Thymus (tissue), 11 donors: ENCODE measurements at regions not wholly inside any gene's neighbourhood (a gene's known extent, or its start where the extent isn't known, plus 50 kb on each side); places are given as distances from the start of the nearest gene placed in this dataset.
"Not testable (repeated sequence)": the region's sequence is repeated elsewhere in the genome, so short reads cannot be mapped to it uniquely, and the experiment has no call there.

Source experiments
- DNase-seq, 9 donors: peaks; one replicate each; pipeline ENCODE4 v3.0.0-alpha.2; 2013; ENCODE audit warnings: low spot score in 9 of 9, low read depth in 6 of 9, missing footprints in 1 of 9
- H3K27ac ChIP-seq, 2 donors: one replicate each; pipeline ENCODE4 v1.5.1; 2013; ENCODE audit warnings: control low read depth in 1 of 2, low read depth in 1 of 2, low read length in 1 of 2, mild to moderate bottlenecking in 1 of 2, moderate library complexity in 1 of 2
- H3K27me3 ChIP-seq, 2 donors: one replicate each; pipeline ENCODE4 v1.5.1; 2013; ENCODE audit warnings: low read length in 1 of 2; ENCODE audit not compliant: control insufficient read depth in 2 of 2, insufficient read depth in 1 of 2
- H3K36me3 ChIP-seq, 2 donors: one replicate each; pipeline ENCODE4 v1.5.1; 2013; ENCODE audit warnings: low read length in 1 of 2, mild to moderate bottlenecking in 1 of 2, moderate library complexity in 1 of 2; ENCODE audit not compliant: control insufficient read depth in 2 of 2, insufficient read depth in 2 of 2
- H3K4me1 ChIP-seq, 2 donors: one replicate each; pipeline ENCODE4 v1.5.1; 2013; ENCODE audit warnings: low read length in 2 of 2; ENCODE audit not compliant: control insufficient read depth in 2 of 2, insufficient read depth in 2 of 2
- H3K4me3 ChIP-seq, 2 donors: one replicate each; pipeline ENCODE4 v1.5.1; 2013; ENCODE audit warnings: low read length in 2 of 2, control low read depth in 1 of 2, mild to moderate bottlenecking in 1 of 2
- H3K9me3 ChIP-seq, 2 donors: one replicate each; pipeline ENCODE4 v1.5.1; 2013; ENCODE audit warnings: low read length in 1 of 2, mild to moderate bottlenecking in 1 of 2; ENCODE audit not compliant: control insufficient read depth in 2 of 2, insufficient read depth in 1 of 2
- WGBS: extraction: QIAGEN DNeasy Blood & Tissue Kit; methylation state at CpG from one replicate; pipeline ENCODE4 v1.1.7; 2013; 5-methylcytosine and 5-hydroxymethylcytosine counted together
- donor health status: healthy.

GRCh38 chr6:167208819-167209576 lies 51.2 kb upstream of the GPR31 start:
- whole genome bisulfite sequencing = 80% methylated on average over 21 of the region's 21 CpGs
- H3K9me3 ChIP-seq = no peaks in the 10 kb centered on the region
- H3K36me3 ChIP-seq = no peaks in the 10 kb centered on the region
- DNase-seq = no peak
- no peak overlapping the region for H3K4me3 ChIP-seq
- no peaks in the 10 kb centered on the region for H3K4me1 ChIP-seq
- H3K27me3 ChIP-seq = peaks cover 0 to 4% of the 10 kb centered on the region in 2 donors
- no peak overlapping the region for H3K27ac ChIP-seq

- Histone ChIP-seq H3K9me3 (no peaks in the 10 kb centered on the region), H3K4me3 (no peak overlapping the region), H3K4me1 (no peaks in the 10 kb centered on the region), H3K36me3 (no peaks in the 10 kb centered on the region), H3K27ac (no peak overlapping the region), H3K27me3 (peaks cover 0 to 4% of the 10 kb centered on the region in 2 donors)
- WGBS = 92% methylated on average over 9 of the region's 9 CpGs
- no peak for DNase-seq
Observed at GRCh38 chr6:167209577-167209975, 51.8 kb upstream of the GPR31 start.

GRCh38 chr6:167210375-167211294 lies 52.9 kb upstream of the GPR31 start:
- Histone ChIP-seq H3K9me3 (no peaks in the 10 kb centered on the region), H3K4me1 (no peaks in the 10 kb centered on the region), H3K27ac (no peak overlapping the region), H3K36me3 (no peaks in the 10 kb centered on the region), H3K4me3 (no peak overlapping the region), H3K27me3 (peaks cover 0 to 4% of the 10 kb centered on the region in 2 donors)
- WGBS = 82% methylated on average over 23 of the region's 23 CpGs
- no peak for DNase-seq

GRCh38 chr6:167211295-167211648 lies 53.5 kb upstream of the GPR31 start:
- Histone ChIP-seq H3K4me3 (no peak overlapping the region), H3K27ac (no peak overlapping the region), H3K36me3 (no peaks in the 10 kb centered on the region), H3K9me3 (no peaks in the 10 kb centered on the region), H3K27me3 (peaks cover 0 to 4% of the 10 kb centered on the region in 2 donors), H3K4me1 (no peaks in the 10 kb centered on the region)
- no peak for DNase-seq
- 95% methylated on average over 1 of the region's 1 CpG for WGBS

- no peaks in the 10 kb centered on the region for H3K9me3 ChIP-seq
Observed at GRCh38 chr6:167211881-167212712, 54.3 kb upstream of the GPR31 start.

GRCh38 chr6:167212713-167213005 lies 54.9 kb upstream of the GPR31 start:
- Histone ChIP-seq H3K9me3 (no peaks in the 10 kb centered on the region), H3K36me3 (no peaks in the 10 kb centered on the region), H3K4me3 (no peak overlapping the region), H3K27me3 (peaks cover 0 to 4% of the 10 kb centered on the region in 2 donors), H3K4me1 (no peaks in the 10 kb centered on the region), H3K27ac (no peak overlapping the region)
- DNase-seq = no peak
- WGBS = 87% methylated on average over 4 of the region's 4 CpGs

More at GRCh38 chr6:167211881-167212712, 54.3 kb upstream of the GPR31 start:
- Histone ChIP-seq H3K27ac (no peak overlapping the region), H3K36me3 (no peaks in the 10 kb centered on the region), H3K27me3 (peaks cover 0 to 4% of the 10 kb centered on the region in 2 donors), H3K4me3 (no peak overlapping the region), H3K4me1 (no peaks in the 10 kb centered on the region)
- 62% methylated on average over 7 of the region's 7 CpGs for WGBS
- DNase-seq = no peak

- peaks cover 0 to 2% of the 10 kb centered on the region in 2 donors for H3K4me1 ChIP-seq
- WGBS = 75% methylated on average over 9 of the region's 10 CpGs
- no peaks in the 10 kb centered on the region for H3K27me3 ChIP-seq
- no peak overlapping the region for H3K4me3 ChIP-seq
- no peaks in the 10 kb centered on the region for H3K9me3 ChIP-seq
- no peak for DNase-seq
- no peak overlapping the region for H3K27ac ChIP-seq
- no peaks in the 10 kb centered on the region for H3K36me3 ChIP-seq
Observed at GRCh38 chr6:167214206-167214605, 56.4 kb upstream of the GPR31 start.

- not testable (repeated sequence) for H3K4me3 ChIP-seq, H3K36me3 ChIP-seq, H3K27me3 ChIP-seq, H3K27ac ChIP-seq, H3K4me1 ChIP-seq, H3K9me3 ChIP-seq, DNase-seq
- 51% methylated on average over 13 of the region's 15 CpGs for WGBS
Observed at GRCh38 chr6:167215429-167216250, 57.9 kb upstream of the GPR31 start.
